Astrocyte (in vitro differentiated cells and primary cell): ENCODE measurements at regions not wholly inside any gene's neighbourhood (a gene's known extent, or its start where the extent isn't known, plus 50 kb on each side); places are given as distances from the start of the nearest gene placed in this dataset.

Experiments used
- DNase-seq: peaks from one replicate; pipeline ENCODE4 v3.0.0-alpha.2; 2010; ENCODE audit warnings: low read depth
- FAIRE-seq: peaks from 2 replicates; lab custom pipeline; 2011; peaks lifted over from hg19 to GRCh38; lab: Jason Lieb, UNC
- H2AFZ ChIP-seq: 2 replicates; pipeline ENCODE4 v1.6.0; 2012; ENCODE audit warnings: low read depth, low read length, inconsistent platforms
- H3K27ac ChIP-seq: 2 replicates; pipeline ENCODE4 v1.5.1; 2011; ENCODE audit warnings: low read depth, low read length, inconsistent platforms
- H3K27me3 ChIP-seq: 2 replicates; pipeline ENCODE4 v1.6.0; 2011; ENCODE audit warnings: low read length, inconsistent platforms; ENCODE audit not compliant: insufficient read depth
- H3K36me3 ChIP-seq: 2 replicates; pipeline ENCODE4 v1.5.1; 2011; ENCODE audit warnings: low read length, inconsistent platforms; ENCODE audit not compliant: insufficient read depth
- H3K4me1 ChIP-seq: 2 replicates; pipeline ENCODE4 v1.5.1; 2011; ENCODE audit warnings: low read length, inconsistent platforms; ENCODE audit not compliant: insufficient read depth
- H3K4me2 ChIP-seq: 2 replicates; pipeline ENCODE4 v1.6.0; 2012; ENCODE audit warnings: low read length, inconsistent platforms
- H3K4me3 ChIP-seq: 2 replicates; pipeline ENCODE4 v1.5.1; 2011; ENCODE audit warnings: low read depth, mild to moderate bottlenecking, low read length, inconsistent platforms; ENCODE audit not compliant: insufficient read depth
- H3K79me2 ChIP-seq: 2 replicates; pipeline ENCODE4 v1.6.0; 2012; ENCODE audit warnings: mild to moderate bottlenecking, low read length, inconsistent platforms; ENCODE audit not compliant: insufficient read depth
- H3K9ac ChIP-seq: 2 replicates; pipeline ENCODE4 v1.6.0; 2012; ENCODE audit warnings: mild to moderate bottlenecking, low read length, inconsistent platforms
- H3K9me3 ChIP-seq: 2 replicates; pipeline ENCODE4 v1.5.1; 2012; ENCODE audit warnings: low read depth, mild to moderate bottlenecking, low read length, inconsistent platforms; ENCODE audit not compliant: insufficient read depth
- H4K20me1 ChIP-seq: 2 replicates; pipeline ENCODE4 v1.6.0; 2012; ENCODE audit warnings: low read length, inconsistent platforms; ENCODE audit not compliant: insufficient read depth
- H3K27ac Mint-ChIP-seq: one replicate; pipeline ENCODE4 v1.8.0; 2021; ENCODE audit warnings: mild to moderate bottlenecking, mixed read lengths; ENCODE audit not compliant: unreplicated experiment
- H3K27me3 Mint-ChIP-seq: one replicate; pipeline ENCODE4 v1.8.0; 2021; ENCODE audit warnings: low read depth, mixed read lengths; ENCODE audit not compliant: unreplicated experiment
- H3K36me3 Mint-ChIP-seq: one replicate; pipeline ENCODE4 v1.8.0; 2021; ENCODE audit warnings: low read depth, mixed read lengths; ENCODE audit not compliant: unreplicated experiment
- H3K4me1 Mint-ChIP-seq: one replicate; pipeline ENCODE4 v1.8.0; 2021; ENCODE audit warnings: low read depth, mixed read lengths; ENCODE audit not compliant: unreplicated experiment
- H3K4me3 Mint-ChIP-seq: one replicate; pipeline ENCODE4 v1.8.0; 2021; ENCODE audit warnings: mild to moderate bottlenecking, moderate library complexity, mixed read lengths; ENCODE audit not compliant: unreplicated experiment
- H3K9me3 Mint-ChIP-seq: one replicate; pipeline ENCODE4 v1.8.0; 2021; ENCODE audit warnings: mild to moderate bottlenecking, mixed read lengths; ENCODE audit not compliant: unreplicated experiment
- EZH2 ChIP-seq: IDR thresholded peaks from 2 replicates; pipeline ENCODE4 v1.6.1; 2012; ENCODE audit warnings: mild to moderate bottlenecking, low read length, inconsistent platforms; ENCODE audit not compliant: insufficient read depth
- TF ChIP-seq, protein P1 (sequence below): IDR thresholded peaks from 2 replicates; pipeline ENCODE4 v1.5.1; 2011; ENCODE audit warnings: low read depth, mild to moderate bottlenecking, inconsistent platforms, low read length, moderate library complexity; ENCODE audit not compliant: insufficient read depth

DNA sequence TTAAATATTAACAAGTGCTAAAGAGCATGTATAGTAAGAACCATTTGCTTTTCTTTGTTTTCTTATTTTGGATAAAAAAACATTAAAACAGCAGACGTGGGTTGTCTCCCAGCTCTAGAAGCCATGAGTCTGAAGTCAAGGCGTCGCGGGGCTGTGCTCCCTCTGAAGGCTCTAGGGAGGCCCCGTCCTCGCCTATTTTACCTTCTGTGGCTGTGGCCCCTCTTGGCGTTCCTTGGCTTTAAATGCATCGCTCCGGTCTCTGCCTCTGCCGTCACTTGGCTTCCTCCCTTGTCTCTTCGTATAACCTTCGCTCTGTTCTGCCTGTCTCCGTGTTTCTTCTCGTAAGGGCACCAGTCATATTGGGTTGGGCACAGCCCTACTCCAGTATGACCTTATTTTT, 75.3 kb downstream of the ING1 start:
- no peak overlapping the region for H3K4me3 ChIP-seq
- no peaks in the 10 kb centered on the region for H3K4me1 ChIP-seq
- peaks cover 5% of the 10 kb centered on the region for H3K27me3 ChIP-seq
- DNase-seq: no peak
- no peak overlapping the region for H3K27ac Mint-ChIP-seq
- no peak overlapping the region for H3K27ac ChIP-seq
- peaks cover 17% of the 10 kb centered on the region for H3K9me3 Mint-ChIP-seq
- no peak for FAIRE-seq
- H3K9me3 ChIP-seq: peaks cover 9% of the 10 kb centered on the region
- H2AFZ ChIP-seq: no peak overlapping the region
- TF ChIP-seq, protein P1, sequence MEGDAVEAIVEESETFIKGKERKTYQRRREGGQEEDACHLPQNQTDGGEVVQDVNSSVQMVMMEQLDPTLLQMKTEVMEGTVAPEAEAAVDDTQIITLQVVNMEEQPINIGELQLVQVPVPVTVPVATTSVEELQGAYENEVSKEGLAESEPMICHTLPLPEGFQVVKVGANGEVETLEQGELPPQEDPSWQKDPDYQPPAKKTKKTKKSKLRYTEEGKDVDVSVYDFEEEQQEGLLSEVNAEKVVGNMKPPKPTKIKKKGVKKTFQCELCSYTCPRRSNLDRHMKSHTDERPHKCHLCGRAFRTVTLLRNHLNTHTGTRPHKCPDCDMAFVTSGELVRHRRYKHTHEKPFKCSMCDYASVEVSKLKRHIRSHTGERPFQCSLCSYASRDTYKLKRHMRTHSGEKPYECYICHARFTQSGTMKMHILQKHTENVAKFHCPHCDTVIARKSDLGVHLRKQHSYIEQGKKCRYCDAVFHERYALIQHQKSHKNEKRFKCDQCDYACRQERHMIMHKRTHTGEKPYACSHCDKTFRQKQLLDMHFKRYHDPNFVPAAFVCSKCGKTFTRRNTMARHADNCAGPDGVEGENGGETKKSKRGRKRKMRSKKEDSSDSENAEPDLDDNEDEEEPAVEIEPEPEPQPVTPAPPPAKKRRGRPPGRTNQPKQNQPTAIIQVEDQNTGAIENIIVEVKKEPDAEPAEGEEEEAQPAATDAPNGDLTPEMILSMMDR: no peak
- TF ChIP-seq EZH2: no peak
- no peaks in the 10 kb centered on the region for H4K20me1 ChIP-seq
- no peaks in the 10 kb centered on the region for H3K36me3 ChIP-seq
- no peak overlapping the region for H3K4me2 ChIP-seq
- no peak overlapping the region for H3K4me3 Mint-ChIP-seq
- peaks cover 3% of the 10 kb centered on the region for H3K36me3 Mint-ChIP-seq
- H3K79me2 ChIP-seq: no peaks in the 10 kb centered on the region
- no peak overlapping the region for H3K9ac ChIP-seq
- no peaks in the 10 kb centered on the region for H3K4me1 Mint-ChIP-seq
- peaks cover 2% of the 10 kb centered on the region for H3K27me3 Mint-ChIP-seq

- Histone ChIP-seq H2AFZ (no peak overlapping the region), H3K4me3 (no peak overlapping the region), H3K9me3 (peaks cover 11% of the 10 kb centered on the region), H3K4me1 (no peaks in the 10 kb centered on the region), H3K27me3 (no peaks in the 10 kb centered on the region), H3K36me3 (no peaks in the 10 kb centered on the region), H3K4me2 (no peak overlapping the region), H4K20me1 (no peaks in the 10 kb centered on the region), H3K27ac (no peak overlapping the region), H3K79me2 (no peaks in the 10 kb centered on the region), H3K9ac (no peak overlapping the region)
- no peak for TF ChIP-seq EZH2
- TF ChIP-seq, protein P1: no peak
- Mint-ChIP-seq H3K27me3 (peaks cover 7% of the 10 kb centered on the region), H3K4me1 (no peaks in the 10 kb centered on the region), H3K4me3 (no peak overlapping the region), H3K9me3 (peaks cover 15% of the 10 kb centered on the region), H3K36me3 (peaks cover 3% of the 10 kb centered on the region), H3K27ac (no peak overlapping the region)
- DNase-seq (no peak), FAIRE-seq (no peak)
Observed at GRCh38 chr13:110789871-110790270, 76.4 kb downstream of the ING1 start.

GRCh38 chr13:110790371-110790770, 76.9 kb downstream of the ING1 start:
- Histone ChIP-seq H3K27me3 (no peaks in the 10 kb centered on the region), H3K27ac (no peak overlapping the region), H3K9me3 (peaks cover 11% of the 10 kb centered on the region), H3K4me3 (no peak overlapping the region), H3K4me1 (no peaks in the 10 kb centered on the region), H4K20me1 (no peaks in the 10 kb centered on the region), H3K4me2 (no peak overlapping the region), H3K36me3 (no peaks in the 10 kb centered on the region), H3K9ac (no peak overlapping the region), H3K79me2 (no peaks in the 10 kb centered on the region), H2AFZ (no peak overlapping the region)
- Mint-ChIP-seq H3K4me3 (no peak overlapping the region), H3K36me3 (peaks cover 3% of the 10 kb centered on the region), H3K9me3 (peaks cover 15% of the 10 kb centered on the region), H3K27ac (no peak overlapping the region), H3K4me1 (no peaks in the 10 kb centered on the region), H3K27me3 (peaks cover 11% of the 10 kb centered on the region)
- DNase-seq (no peak), FAIRE-seq (no peak)
- TF ChIP-seq, protein P1: no peak
- TF ChIP-seq EZH2: no peak
